ENCODE measurements at regions not wholly inside any gene's neighbourhood (a gene's known extent, or its start where the extent isn't known, plus 50 kb on each side); places are given as distances from the start of the nearest gene placed in this dataset.

GRCh38 chr2:8193686-8194615, 487.9 kb upstream of the ID2 start:
- no peak for DNase-seq

DNA sequence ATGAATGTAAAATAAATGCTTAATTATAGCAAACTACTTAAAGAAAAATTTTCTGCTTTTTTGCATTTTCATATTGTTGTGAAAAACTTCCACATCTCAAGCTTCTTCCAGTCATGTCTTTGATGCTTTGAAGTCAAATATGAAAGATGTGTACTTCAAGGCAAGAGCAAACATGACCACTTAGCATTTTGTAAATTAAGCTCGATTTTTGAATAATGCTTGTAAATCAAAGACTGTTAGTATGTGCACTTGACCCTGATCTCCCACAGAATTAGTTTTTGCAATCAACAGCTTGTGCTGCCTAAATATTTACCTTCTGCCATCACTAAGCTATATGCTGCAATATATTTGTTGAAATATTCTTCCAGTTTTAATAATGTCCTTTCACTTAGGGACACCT, 486.1 kb upstream of the ID2 start:
- DNase-seq: no peak

- no peak for DNase-seq
Measured at GRCh38 chr2:8196316-8196715, 485.5 kb upstream of the ID2 start.

DNA sequence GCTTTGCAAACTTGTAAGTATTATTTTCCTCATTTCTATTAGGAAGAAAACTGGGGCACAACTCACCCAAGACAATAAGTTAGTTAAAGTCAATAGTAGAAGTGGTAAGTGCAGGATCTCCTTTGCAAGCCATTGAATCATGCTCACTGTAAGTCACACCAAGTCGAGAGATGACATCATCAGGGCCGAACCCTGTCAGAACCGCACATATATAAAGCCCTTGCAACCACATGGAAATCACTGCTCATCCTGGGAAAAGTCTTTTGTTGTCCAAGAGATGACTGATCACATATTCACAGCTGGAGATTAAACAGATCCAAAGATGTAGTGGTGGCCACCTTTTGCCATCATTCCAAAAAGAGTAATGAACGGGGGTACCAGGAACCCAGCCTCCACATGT, 484.8 kb upstream of the ID2 start:
- no peak for DNase-seq

DNA sequence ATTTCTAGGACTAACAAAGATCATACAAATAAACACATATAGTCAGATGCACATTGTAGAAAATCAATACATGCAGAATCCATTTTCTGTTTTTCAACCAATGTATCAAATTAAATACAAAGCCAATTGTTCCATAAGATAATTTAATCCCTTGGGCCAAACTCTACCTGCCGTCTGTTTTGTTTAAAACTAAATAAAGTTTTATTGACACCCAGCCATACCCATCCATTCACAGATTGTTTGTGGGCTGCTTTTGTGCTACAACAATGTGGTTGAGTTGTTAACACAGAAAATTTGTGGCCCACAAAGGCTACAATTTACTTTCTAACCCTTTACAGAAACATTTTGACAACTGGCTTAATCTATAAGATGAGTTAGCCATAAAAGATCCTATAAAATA, 484.0 kb upstream of the ID2 start:
- no peak for DNase-seq

GRCh38 chr2:8198766-8199382, 483.0 kb upstream of the ID2 start:
- no peak for DNase-seq

- DNase-seq: no peak
Measured at GRCh38 chr2:8202132-8202531, 479.7 kb upstream of the ID2 start.

DNA sequence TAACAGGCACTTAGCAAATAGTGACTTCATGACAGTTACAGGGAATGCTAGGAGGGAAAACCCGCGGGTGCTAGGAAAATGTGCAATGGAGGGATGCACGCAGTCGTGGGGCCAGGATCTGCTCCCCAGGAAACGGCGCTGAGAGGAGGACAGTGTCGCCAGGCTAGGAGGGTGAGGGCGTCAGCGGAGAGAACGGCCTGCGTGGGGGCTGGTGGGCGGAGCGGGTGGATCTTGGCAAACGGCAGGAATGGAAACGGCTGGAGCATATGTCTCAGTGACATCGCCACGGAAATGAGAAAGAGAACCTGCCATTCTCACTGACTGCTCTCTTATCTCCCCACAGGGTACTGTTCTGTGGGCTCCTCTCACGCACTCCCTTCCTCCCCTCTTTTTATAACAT, 478.5 kb upstream of the ID2 start:
- no peak for DNase-seq

- DNase-seq: no peak
Measured at GRCh38 chr2:8204711-8205110, 477.1 kb upstream of the ID2 start.

DNA sequence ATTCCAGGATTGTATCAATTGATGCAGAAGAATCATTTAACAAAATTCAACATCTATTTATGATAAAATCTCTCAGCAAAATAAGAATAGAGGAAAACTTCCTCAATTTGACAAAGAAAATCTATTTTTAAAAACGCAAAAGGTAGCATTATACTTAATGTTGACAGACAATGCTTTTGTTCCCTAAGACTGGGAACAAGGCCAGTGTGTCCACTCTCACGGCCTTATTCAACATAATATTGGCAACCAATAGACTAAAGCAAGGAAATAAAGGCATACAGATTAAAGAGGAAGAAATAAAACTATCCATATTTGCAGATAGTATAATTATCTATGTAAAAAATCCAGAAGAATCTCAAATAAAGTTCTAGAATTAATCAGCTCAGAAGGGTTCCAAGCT, 472.4 kb upstream of the ID2 start:
- no peak for DNase-seq

DNA sequence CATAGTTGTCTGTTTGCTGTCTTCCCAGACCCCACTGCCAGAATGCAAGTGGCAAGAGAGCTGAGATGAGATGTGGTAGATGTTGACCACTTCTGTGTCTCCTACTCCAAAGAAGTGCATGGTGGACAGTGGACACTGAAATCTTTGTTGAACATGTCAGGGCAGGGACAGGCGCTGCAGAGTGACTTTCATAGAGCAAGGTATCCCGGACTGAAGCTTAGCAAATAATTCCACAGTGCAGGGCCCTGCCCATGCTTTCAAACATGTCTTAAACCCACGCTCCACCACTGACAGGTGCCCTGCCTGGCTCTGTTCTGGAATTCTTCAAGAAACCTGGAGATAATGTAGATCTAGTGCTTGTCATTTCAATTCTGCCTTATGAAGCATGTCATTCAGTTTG, 470.5 kb upstream of the ID2 start:
- DNase-seq: no peak

DNA sequence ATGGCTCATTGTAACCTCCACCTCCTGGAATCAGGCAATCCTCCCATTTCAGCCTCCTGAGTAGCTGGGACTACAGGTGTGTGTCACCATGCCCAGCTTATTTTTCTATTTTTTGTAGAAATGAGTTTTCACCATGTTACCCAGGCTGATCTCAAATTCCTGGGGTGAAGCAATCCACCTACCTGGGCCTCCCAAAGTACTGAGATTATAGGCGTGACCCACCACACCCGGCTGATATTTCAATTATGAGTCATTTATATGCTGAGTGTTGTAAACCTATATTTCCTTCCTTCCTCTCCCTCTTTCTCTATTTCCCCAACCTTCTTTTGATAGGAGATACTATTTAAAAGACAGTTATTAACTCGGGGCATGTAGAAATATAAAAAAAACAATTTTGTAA, 469.6 kb upstream of the ID2 start:
- no peak for DNase-seq

- no peak for DNase-seq
Measured at GRCh38 chr2:8214036-8214615, 467.7 kb upstream of the ID2 start.

GRCh38 chr2:8215159-8215863, 466.5 kb upstream of the ID2 start:
- DNase-seq: no peak

GRCh38 chr2:8215982-8216381, 465.9 kb upstream of the ID2 start:
- no peak for DNase-seq

GRCh38 chr2:8216397-8216796, 465.5 kb upstream of the ID2 start:
- DNase-seq: no peak

DNA sequence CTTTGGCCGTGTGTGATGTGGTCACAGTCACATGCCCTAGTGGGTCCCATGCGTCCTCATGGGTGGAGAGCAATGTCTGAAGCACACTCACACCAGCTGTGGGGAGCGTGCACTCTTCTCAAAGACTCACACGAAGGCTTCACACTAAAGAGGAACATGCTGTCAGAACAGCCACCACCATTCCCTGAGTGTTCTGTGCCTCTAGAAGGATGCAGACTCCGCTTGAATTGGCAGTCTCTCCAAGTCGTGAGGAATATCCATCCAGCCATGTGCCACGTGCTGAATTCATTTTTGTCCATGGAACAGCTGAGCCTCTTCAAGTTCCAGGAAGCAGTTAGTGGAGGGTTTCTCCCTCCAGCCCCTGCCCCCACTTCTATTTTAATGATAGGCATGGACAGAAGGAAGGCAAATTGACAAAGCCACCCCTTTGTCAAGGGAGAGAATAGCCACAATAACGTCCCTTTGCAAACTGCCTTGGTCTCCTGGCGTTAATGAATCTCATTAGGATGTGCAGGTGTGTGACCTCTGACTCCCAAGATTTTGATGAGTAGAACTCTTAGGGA, 464.3 kb upstream of the ID2 start:
- no peak for DNase-seq

DNA sequence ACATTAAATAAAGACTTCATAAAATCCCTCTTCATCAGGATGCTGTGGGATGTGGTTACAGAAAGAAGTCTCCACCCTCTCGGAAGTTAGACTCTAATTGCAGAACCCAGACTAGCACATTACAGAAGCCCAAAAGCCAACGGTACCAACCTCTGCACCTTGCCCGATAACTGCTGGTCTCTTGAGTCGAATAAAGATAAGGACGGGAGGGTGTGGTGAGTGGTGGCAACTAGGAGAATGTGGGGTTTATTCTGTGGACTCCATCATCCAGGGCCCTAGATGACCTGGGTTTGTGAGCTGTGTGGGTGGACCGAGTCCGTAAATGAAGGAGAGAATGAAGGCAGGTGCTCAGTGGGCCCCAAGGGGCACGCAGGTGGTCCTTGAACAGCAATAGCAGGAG, 462.8 kb upstream of the ID2 start:
- no peak for DNase-seq

GRCh38 chr2:8219631-8220355, 462.1 kb upstream of the ID2 start:
- DNase-seq: no peak

DNA sequence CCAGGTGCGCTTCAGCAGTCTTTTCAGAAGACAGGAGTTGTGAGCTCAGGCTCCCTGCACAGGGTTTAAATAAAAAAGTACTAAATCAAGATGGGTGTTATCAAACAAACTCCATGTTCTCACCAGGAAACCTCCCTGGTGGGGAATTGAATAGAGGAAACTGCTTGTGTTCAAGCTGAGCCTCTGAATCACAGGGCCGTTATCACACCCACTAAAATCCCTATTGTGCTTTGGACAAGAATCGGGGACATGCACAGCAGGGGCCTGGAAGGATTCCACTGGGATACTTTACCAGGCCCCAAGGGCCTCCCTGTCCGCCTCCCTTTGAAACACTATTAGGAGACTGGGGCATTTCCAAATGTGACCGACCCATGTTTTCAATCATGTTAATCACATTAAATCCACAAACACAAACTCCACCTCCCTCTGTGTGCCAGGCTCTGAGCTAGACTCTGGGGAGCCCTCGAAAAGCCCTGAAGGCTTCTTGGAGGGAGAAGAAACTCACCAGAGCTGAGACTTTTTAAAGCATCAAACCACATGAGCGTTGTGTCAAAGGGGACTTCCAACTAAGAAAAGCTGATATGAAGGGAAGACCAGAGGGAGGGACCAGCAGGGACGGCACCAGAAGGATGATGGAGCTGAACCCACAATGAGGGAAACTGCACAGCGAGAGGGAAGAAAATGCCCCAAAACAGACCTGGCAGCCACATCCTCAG, 458.7 kb upstream of the ID2 start:
- no peak for DNase-seq

DNA sequence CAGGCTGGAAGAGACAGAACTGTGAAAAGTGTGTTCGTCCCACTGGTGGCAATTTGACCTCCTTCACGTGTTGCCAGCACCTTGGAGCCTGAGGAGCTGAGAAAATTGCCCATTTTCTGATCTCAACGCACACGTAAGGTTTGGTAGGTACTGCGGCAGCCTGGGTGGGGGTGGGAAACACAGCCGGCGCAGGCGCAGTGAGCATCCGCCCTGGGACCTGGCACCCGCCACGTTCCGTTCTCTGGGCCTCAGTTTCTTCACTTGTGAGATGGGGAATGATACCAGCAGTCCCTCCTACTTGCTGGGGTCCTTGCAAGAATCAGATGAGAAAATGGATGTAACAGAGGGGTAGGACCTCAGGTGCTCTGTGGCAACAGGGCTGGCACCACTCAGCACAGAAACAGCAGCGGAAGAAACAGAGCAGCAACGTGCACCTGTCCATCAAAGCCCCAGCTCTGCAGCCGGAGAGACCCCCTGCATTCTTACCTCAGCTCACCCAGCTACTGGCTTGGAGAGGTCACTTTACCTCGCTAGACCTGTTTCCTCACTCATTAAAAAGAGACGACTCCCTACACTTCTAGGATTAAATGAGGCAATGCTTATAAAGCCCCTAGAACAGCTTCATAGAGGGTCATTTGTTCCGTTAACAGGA, 458.0 kb upstream of the ID2 start:
- no peak for DNase-seq

Measured in activated T-cell treated with anti-CD3 and anti-CD28 coated beads, Interleukin-2, amount 50 U/mL, for 1 hour (primary cell).